ENCODE measurements at regions not wholly inside any gene's neighbourhood (a gene's known extent, or its start where the extent isn't known, plus 50 kb on each side); places are given as distances from the start of the nearest gene placed in this dataset.

GRCh38 chr7:46705386-46706255 is 784.5 kb upstream of the IGFBP3 start:
- DNase-seq = no peak
- 52 to 58% methylated on average over 7 of the region's 7 CpGs for WGBS, 2 donors
- H3K27me3 ChIP-seq = no peaks in the 10 kb centered on the region
- TF ChIP-seq CTCF (IDR thresholded peaks at IDR 0.05) (no peak), POLR2A (IDR thresholded peaks at IDR 0.05) (no peak)
- intact Hi-C loops (cut with DNase I; ENCODE audit: low total_unique reads) = no loop called here
- no peaks in the 10 kb centered on the region for H3K9me3 ChIP-seq
- no peak overlapping the region for H3K27ac ChIP-seq
- H3K4me1 ChIP-seq = no peaks in the 10 kb centered on the region
- H3K36me3 ChIP-seq (ENCODE audit: low read depth, missing control alignments) = no peaks in the 10 kb centered on the region
- H3K4me3 ChIP-seq = no peak overlapping the region

- Histone ChIP-seq H3K9me3 (no peaks in the 10 kb centered on the region), H3K27ac (no peak overlapping the region), H3K4me3 (no peak overlapping the region), H3K27me3 (no peaks in the 10 kb centered on the region), H3K4me1 (no peaks in the 10 kb centered on the region), H3K36me3 (ENCODE audit: low read depth, missing control alignments) (no peaks in the 10 kb centered on the region)
- 68 to 73% methylated on average over 1 of the region's 1 CpG for WGBS, 2 donors
- no peak for TF ChIP-seq CTCF (IDR thresholded peaks at IDR 0.05)
- no peak for TF ChIP-seq POLR2A (IDR thresholded peaks at IDR 0.05)
- DNase-seq = no peak
- intact Hi-C loops (cut with DNase I; ENCODE audit: low total_unique reads) = no loop called here
Observed at GRCh38 chr7:46696741-46697140, 775.7 kb upstream of the IGFBP3 start.

- no peaks in the 10 kb centered on the region for H3K27me3 ChIP-seq
- no peak for DNase-seq
- H3K9me3 ChIP-seq = no peaks in the 10 kb centered on the region
- no peak overlapping the region for H3K4me3 ChIP-seq
- no peaks in the 10 kb centered on the region for H3K36me3 ChIP-seq (ENCODE audit: low read depth, missing control alignments)
- intact Hi-C loops (cut with DNase I; ENCODE audit: low total_unique reads) = no loop called here
- 88 to 89% methylated on average over 3 of the region's 3 CpGs for WGBS, 2 donors
- no peak overlapping the region for H3K27ac ChIP-seq
- TF ChIP-seq POLR2A (IDR thresholded peaks at IDR 0.05) = no peak
- no peak for TF ChIP-seq CTCF (IDR thresholded peaks at IDR 0.05)
- no peaks in the 10 kb centered on the region for H3K4me1 ChIP-seq
Observed at GRCh38 chr7:46695051-46695708, 774.1 kb upstream of the IGFBP3 start.

DNA sequence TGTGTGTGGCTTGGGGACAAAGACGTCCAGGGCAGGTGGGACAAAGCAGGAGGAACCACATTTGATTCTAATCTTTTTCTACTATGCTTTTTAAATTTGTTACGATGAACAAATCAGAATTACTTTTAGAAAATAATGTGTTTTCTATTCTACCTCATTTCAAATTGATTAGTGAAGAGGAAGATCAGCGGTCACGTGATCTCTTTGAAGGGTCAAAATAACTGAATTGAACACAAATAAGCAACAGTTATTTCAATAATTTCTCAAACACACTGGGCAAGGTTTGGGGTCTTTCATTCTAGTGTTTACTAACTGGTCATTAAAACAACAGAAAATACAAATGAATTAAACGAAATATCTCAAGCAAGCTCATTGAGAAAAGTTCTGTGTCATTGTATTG is 773.0 kb upstream of the IGFBP3 start:
- Histone ChIP-seq H3K27ac (no peak overlapping the region), H3K9me3 (no peaks in the 10 kb centered on the region), H3K4me1 (no peaks in the 10 kb centered on the region), H3K4me3 (no peak overlapping the region), H3K36me3 (ENCODE audit: low read depth, missing control alignments) (no peaks in the 10 kb centered on the region), H3K27me3 (no peaks in the 10 kb centered on the region)
- intact Hi-C loops (cut with DNase I; ENCODE audit: low total_unique reads) = no loop called here
- no peak for DNase-seq
- WGBS, 2 donors = 75 to 83% methylated on average over 5 of the region's 5 CpGs
- TF ChIP-seq CTCF (IDR thresholded peaks at IDR 0.05) (no peak), POLR2A (IDR thresholded peaks at IDR 0.05) (no peak)
